ENCODE measurements at regions not wholly inside any gene's neighbourhood (a gene's known extent, or its start where the extent isn't known, plus 50 kb on each side); places are given as distances from the start of the nearest gene placed in this dataset.

DNA sequence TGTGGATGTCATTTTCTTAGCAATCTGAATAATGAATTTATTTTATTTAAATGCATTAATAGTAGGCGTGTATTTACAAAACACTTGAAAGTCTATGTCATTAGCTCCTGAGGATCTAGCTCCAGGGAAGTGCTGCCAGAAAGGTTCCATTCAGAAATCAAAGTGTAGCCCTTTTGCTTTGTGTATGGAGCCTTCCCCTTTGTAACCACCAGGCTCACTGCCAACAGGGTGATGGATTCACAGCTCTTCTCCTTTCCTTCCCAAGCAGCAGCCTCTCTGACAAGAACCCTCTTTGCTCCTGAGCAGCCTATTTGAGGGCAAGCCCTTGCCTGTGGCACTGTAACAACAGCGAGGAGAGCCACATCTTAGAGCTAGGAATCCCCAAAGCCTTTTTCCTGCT, 286.0 kb upstream of the RASGEF1B start:
- TF ChIP-seq, protein P1, sequence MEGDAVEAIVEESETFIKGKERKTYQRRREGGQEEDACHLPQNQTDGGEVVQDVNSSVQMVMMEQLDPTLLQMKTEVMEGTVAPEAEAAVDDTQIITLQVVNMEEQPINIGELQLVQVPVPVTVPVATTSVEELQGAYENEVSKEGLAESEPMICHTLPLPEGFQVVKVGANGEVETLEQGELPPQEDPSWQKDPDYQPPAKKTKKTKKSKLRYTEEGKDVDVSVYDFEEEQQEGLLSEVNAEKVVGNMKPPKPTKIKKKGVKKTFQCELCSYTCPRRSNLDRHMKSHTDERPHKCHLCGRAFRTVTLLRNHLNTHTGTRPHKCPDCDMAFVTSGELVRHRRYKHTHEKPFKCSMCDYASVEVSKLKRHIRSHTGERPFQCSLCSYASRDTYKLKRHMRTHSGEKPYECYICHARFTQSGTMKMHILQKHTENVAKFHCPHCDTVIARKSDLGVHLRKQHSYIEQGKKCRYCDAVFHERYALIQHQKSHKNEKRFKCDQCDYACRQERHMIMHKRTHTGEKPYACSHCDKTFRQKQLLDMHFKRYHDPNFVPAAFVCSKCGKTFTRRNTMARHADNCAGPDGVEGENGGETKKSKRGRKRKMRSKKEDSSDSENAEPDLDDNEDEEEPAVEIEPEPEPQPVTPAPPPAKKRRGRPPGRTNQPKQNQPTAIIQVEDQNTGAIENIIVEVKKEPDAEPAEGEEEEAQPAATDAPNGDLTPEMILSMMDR (IDR thresholded peaks at IDR 0.05; ENCODE audit: low read length), result no peak
- no peak for TF ChIP-seq EZH2 (IDR thresholded peaks at IDR 0.05; ENCODE audit: borderline replicate concordance, low read length)

Data from OCI-LY1 (cell line).